SU-DHL-6 (cell line): ENCODE measurements at regions not wholly inside any gene's neighbourhood (a gene's known extent, or its start where the extent isn't known, plus 50 kb on each side); places are given as distances from the start of the nearest gene placed in this dataset.

ENCODE experiments used
- CTCF ChIP-seq: fragments of 200-600 bp; sonication (generic); IDR thresholded peaks from one replicate; pipeline ENCODE4 v1.5.1; 2017; ENCODE audit warnings: antibody characterized with exemption, mild to moderate bottlenecking, low read length, moderate library complexity; ENCODE audit not compliant: insufficient read depth, poor library complexity, severe bottlenecking
- EZH2phosphoT487 ChIP-seq: fragments of 200-600 bp; sonication (generic), shearing (Covaris generic); conservative IDR thresholded peaks from 2 replicates; pipeline ENCODE4 v1.6.1; 2018; ENCODE audit warnings: mild to moderate bottlenecking, antibody characterized with exemption, low read length, moderate library complexity, mixed read lengths

- TF ChIP-seq CTCF (peak; percentile 43), EZH2phosphoT487 (no peak)
Measured at GRCh38 chr7:29748286-29749099, 57.8 kb upstream of the WIPF3 start.
